Bronchial epithelial cell (primary cell): ENCODE measurements at regions not wholly inside any gene's neighbourhood (a gene's known extent, or its start where the extent isn't known, plus 50 kb on each side); places are given as distances from the start of the nearest gene placed in this dataset.
A peak's percentile ranks its signal among the peaks of the same experiment; 100 is the strongest.

Experiments used
- DNase-seq: peaks from one replicate; pipeline ENCODE4 v3.0.0-alpha.2; 2010; ENCODE audit warnings: low read depth
- FAIRE-seq: peaks from 2 replicates; lab custom pipeline; 2011; peaks lifted over from hg19 to GRCh38; lab: Jason Lieb, UNC
- H3K27me3 ChIP-seq: 2 replicates; pipeline ENCODE4 v1.5.1; 2011; ENCODE audit warnings: low read length; ENCODE audit not compliant: control insufficient read depth, insufficient read depth
- H3K36me3 ChIP-seq: 2 replicates; pipeline ENCODE4 v1.5.1; 2011; ENCODE audit warnings: low read length; ENCODE audit not compliant: control insufficient read depth, insufficient read depth
- H3K4me3 ChIP-seq: 2 replicates; pipeline ENCODE4 v1.5.1; 2011; ENCODE audit warnings: mild to moderate bottlenecking, low read depth, low read length, control low read depth
- TF ChIP-seq, protein P1 (sequence below): IDR thresholded peaks from 2 replicates; pipeline ENCODE4 v1.5.1; 2011; ENCODE audit warnings: mild to moderate bottlenecking, moderate library complexity, low read length, control low read depth, inconsistent platforms; ENCODE audit not compliant: insufficient read depth, severe bottlenecking

DNA sequence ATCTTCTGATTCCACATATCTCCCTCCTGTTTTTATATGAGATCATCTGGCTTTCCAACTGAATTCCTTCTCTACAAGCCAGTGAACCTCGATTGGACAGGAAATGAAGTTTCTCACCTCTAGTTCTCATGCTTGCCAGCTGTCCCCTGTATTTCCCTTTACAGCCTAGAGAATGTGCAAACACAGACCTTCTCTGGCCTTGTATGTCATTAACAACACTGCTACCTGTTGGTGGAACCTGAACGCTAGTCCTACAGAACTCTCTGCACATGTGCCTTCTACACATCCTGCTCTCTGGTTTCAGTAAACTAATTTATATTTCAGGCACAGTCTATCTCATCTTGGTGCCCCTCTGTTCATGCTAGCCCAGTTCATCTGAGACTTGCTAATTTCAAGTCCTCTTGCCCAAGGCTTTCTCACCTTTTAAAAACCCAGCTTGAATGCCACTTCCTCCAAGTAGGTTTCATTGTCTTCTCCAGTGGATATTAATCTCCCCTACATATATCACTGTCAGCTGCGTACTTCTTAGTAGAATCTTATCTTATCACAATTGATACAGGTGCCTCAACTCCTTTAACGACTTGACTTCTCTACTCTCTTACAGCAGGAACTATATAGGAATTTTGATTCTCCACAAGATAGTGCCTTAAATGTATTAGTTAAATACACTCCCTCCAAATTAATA, 549.9 kb downstream of the PLPP3 start:
- Histone ChIP-seq H3K27me3 (no peaks in the 10 kb centered on the region), H3K4me3 (no peak overlapping the region), H3K36me3 (no peaks in the 10 kb centered on the region)
- TF ChIP-seq, protein P1, sequence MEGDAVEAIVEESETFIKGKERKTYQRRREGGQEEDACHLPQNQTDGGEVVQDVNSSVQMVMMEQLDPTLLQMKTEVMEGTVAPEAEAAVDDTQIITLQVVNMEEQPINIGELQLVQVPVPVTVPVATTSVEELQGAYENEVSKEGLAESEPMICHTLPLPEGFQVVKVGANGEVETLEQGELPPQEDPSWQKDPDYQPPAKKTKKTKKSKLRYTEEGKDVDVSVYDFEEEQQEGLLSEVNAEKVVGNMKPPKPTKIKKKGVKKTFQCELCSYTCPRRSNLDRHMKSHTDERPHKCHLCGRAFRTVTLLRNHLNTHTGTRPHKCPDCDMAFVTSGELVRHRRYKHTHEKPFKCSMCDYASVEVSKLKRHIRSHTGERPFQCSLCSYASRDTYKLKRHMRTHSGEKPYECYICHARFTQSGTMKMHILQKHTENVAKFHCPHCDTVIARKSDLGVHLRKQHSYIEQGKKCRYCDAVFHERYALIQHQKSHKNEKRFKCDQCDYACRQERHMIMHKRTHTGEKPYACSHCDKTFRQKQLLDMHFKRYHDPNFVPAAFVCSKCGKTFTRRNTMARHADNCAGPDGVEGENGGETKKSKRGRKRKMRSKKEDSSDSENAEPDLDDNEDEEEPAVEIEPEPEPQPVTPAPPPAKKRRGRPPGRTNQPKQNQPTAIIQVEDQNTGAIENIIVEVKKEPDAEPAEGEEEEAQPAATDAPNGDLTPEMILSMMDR = no peak
- FAIRE-seq (no peak), DNase-seq (no peak)

DNA sequence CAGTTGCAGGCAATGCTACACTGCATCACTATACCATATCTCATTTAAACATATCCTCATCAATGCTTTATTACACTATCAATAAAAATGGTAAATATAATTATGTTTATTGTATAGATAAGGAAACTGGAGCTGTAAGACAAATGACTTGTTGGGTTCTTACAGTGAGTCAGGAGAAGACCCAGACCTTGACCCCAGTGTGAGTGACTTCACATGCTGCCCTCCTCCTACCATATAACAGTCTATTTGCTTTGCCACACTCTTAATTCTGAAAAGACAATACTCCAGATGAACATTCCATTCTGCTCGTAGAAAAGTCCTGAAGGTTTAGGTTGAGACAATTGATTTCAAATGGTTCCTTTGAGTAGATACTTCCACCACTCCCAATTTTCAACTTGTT, 550.5 kb downstream of the PLPP3 start:
- no peak overlapping the region for H3K4me3 ChIP-seq
- FAIRE-seq (no peak), DNase-seq (no peak)
- TF ChIP-seq, protein P1 = no peak
- no peaks in the 10 kb centered on the region for H3K27me3 ChIP-seq
- H3K36me3 ChIP-seq = no peaks in the 10 kb centered on the region

DNA sequence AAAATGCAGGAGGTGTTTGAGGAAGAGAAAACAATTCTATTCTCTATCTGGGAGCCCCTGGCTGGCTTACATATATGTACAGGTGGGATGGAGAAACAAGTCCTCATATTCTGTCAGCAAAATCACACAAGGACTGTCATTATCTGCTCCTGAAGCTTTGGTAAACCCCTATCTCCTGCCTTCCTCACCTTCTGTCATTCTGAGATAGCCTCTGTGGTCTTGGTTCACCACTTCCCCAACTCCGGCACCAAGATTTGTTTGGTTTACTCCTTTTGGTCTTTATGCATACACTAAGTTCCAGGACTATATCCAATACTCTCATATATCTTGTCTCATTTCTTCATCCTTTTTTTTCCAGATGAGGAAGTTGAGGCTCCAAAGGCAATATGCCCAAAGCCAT, 551.1 kb downstream of the PLPP3 start:
- TF ChIP-seq, protein P1 = no peak
- no peak overlapping the region for H3K4me3 ChIP-seq
- no peaks in the 10 kb centered on the region for H3K27me3 ChIP-seq
- FAIRE-seq (no peak), DNase-seq (no peak)
- H3K36me3 ChIP-seq = no peaks in the 10 kb centered on the region

DNA sequence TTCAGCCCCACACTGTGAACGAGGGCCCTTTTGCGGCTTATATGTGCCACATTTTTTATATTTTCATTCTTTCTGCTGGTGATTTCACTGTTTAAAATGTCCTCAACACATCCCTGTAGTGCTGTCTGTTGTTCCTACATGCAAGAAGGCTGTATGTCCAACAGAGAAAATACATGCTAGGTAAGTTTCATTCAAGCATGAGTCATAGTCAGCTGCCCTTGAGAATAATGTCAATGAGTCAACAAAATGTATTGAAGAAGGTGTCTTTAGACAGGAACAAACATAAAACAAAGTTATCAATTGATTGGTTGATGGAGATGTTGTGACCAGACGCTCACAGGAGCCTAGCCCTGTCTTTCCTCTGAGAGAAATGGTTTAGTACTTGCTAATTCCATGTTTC, 553.4 kb downstream of the PLPP3 start:
- no peaks in the 10 kb centered on the region for H3K36me3 ChIP-seq
- no peak for FAIRE-seq
- no peaks in the 10 kb centered on the region for H3K27me3 ChIP-seq
- H3K4me3 ChIP-seq = no peak overlapping the region
- TF ChIP-seq, protein P1 = no peak
- peak; percentile 90 for DNase-seq

DNA sequence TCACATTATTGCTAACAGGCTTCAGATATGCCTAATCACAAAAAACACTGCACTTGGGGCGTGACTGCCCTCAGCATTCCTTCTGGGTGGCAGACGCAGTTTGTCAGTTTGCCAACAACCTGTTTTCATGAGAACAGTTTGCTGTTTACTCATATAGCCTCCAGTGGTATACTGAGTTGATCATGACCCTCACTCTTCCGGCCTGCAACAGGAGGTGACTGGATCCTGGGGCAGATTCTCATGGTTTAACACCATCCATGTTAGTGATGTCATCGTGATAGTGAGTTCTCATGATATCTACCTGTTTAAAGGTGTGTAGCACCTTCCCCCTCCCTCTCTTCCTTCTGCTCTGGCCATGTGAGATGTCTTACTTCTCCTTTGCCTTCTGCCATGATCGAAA, 555.2 kb downstream of the PLPP3 start:
- no peak for FAIRE-seq
- DNase-seq = peak; percentile 63
- Histone ChIP-seq H3K4me3 (no peak overlapping the region), H3K36me3 (no peaks in the 10 kb centered on the region), H3K27me3 (no peaks in the 10 kb centered on the region)
- TF ChIP-seq, protein P1 = no peak

DNA sequence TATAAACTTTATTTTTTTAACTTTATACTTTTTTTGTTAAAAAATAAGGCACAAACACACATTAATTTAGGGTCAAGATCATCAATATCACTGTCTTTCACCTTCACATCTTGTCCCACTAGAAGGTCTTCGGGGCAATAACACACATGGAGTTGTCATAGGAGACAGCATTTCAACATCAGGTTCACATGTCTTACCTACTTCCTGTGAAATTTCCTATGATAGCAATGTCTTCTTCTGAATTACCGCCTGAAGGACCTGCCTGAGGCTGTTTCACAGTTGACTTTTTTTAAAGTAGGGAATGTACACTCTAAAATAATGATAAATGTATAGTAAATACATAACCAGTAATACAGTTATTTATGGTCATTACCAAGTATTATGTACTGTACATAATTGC, 559.4 kb downstream of the PLPP3 start:
- FAIRE-seq (no peak), DNase-seq (no peak)
- Histone ChIP-seq H3K4me3 (no peak overlapping the region), H3K27me3 (no peaks in the 10 kb centered on the region), H3K36me3 (no peaks in the 10 kb centered on the region)
- TF ChIP-seq, protein P1 = no peak
